ENCODE measurements at regions not wholly inside any gene's neighbourhood (a gene's known extent, or its start where the extent isn't known, plus 50 kb on each side); places are given as distances from the start of the nearest gene placed in this dataset.

- H3K9me3 ChIP-seq (ENCODE audit: control insufficient read depth, low read depth, low read length), result no peaks in the 10 kb centered on the region
- no peak for TF ChIP-seq EZH2 (IDR thresholded peaks at IDR 0.05; ENCODE audit: low read length)
- TF ChIP-seq CTCF (optimal IDR thresholded peaks at IDR 0.05 in 1 of 3, IDR thresholded peaks at IDR 0.05 in 1 of 3, conservative IDR thresholded peaks at IDR 0.05 in 1 of 3; ENCODE audit: extremely low read depth in 1 of 3, insufficient read depth in 2 of 3, low read length in 3 of 3), result no peak
- peak overlapping the region; percentile 79 for H2AFZ ChIP-seq (ENCODE audit: control insufficient read depth, low read length)
- H3K9me1 ChIP-seq (ENCODE audit: control insufficient read depth, extremely low read depth, insufficient read depth, low read length), result no peaks in the 10 kb centered on the region
- H3K9ac ChIP-seq (ENCODE audit: control insufficient read depth, extremely low read depth, insufficient read depth, low read length), result no peak overlapping the region
- H3K36me3 ChIP-seq (ENCODE audit: control insufficient read depth in 2 of 2, extremely low read depth in 1 of 2, insufficient read depth in 2 of 2, low read length in 2 of 2), result no peaks in the 10 kb centered on the region
- dilution Hi-C loops (cut with MboI; ENCODE audit: extremely low pct_ligation_motif_present, low sequenced_read_pairs), result no loop called here
- no peaks in the 10 kb centered on the region for H3K79me2 ChIP-seq (ENCODE audit: control insufficient read depth, insufficient read depth, low read length)
- H3K27me3 ChIP-seq (ENCODE audit: control insufficient read depth, extremely low read depth, insufficient read depth, low read length), result no peaks in the 10 kb centered on the region
- FAIRE-seq (peak; percentile 46), DNase-seq (ENCODE audit: low read depth, low spot score) (no peak)
- no peaks in the 10 kb centered on the region for H4K20me1 ChIP-seq (ENCODE audit: control insufficient read depth, extremely low read depth, insufficient read depth, low read length)
- H3K4me3 ChIP-seq (ENCODE audit: control insufficient read depth in 2 of 3, extremely low read depth in 1 of 3, insufficient read depth in 2 of 3, low read depth in 1 of 3, low read length in 3 of 3), result no peak overlapping the region
- H3K4me2 ChIP-seq (ENCODE audit: control insufficient read depth, extremely low read depth, insufficient read depth, low read depth, low read length), result peak overlapping the region; percentile 47
- H3K4me1 ChIP-seq (ENCODE audit: control insufficient read depth, extremely low read depth, insufficient read depth, low read length), result peaks cover 9% of the 10 kb centered on the region
- H3K27ac ChIP-seq (ENCODE audit: control insufficient read depth, insufficient read depth, low read length), result no peak overlapping the region
Observed at GRCh38 chr2:18218160-18218933, 339.9 kb downstream of the KCNS3 start.

DNA sequence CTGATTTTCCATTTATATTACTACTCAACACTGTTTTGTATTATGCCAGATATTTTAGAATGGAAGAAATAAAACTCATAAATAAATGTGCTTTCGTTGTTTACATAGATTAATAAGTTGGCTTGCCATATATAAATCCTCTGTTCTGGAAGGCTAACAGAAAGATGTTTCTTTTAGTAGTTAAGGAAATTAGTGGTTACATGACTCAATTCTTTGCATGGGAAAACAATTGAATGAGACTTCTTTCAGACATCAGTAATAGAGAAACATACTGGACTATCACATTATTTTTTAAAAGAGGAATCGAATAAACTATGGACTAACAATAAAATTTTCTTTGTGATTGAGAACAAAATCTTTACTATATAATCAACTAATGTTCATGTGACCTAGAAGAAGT, 336.5 kb downstream of the KCNS3 start:
- H3K27ac ChIP-seq (ENCODE audit: control insufficient read depth, insufficient read depth, low read length), result no peak overlapping the region
- no peak for FAIRE-seq
- no peaks in the 10 kb centered on the region for H3K9me1 ChIP-seq (ENCODE audit: control insufficient read depth, extremely low read depth, insufficient read depth, low read length)
- H3K4me1 ChIP-seq (ENCODE audit: control insufficient read depth, extremely low read depth, insufficient read depth, low read length), result peaks cover 20% of the 10 kb centered on the region
- no peak overlapping the region for H3K9ac ChIP-seq (ENCODE audit: control insufficient read depth, extremely low read depth, insufficient read depth, low read length)
- TF ChIP-seq EZH2 (IDR thresholded peaks at IDR 0.05; ENCODE audit: low read length), result no peak
- TF ChIP-seq CTCF (optimal IDR thresholded peaks at IDR 0.05 in 1 of 3, IDR thresholded peaks at IDR 0.05 in 1 of 3, conservative IDR thresholded peaks at IDR 0.05 in 1 of 3; ENCODE audit: extremely low read depth in 1 of 3, insufficient read depth in 2 of 3, low read length in 3 of 3), result no peak
- DNase-seq (ENCODE audit: low read depth, low spot score), result no peak
- H3K9me3 ChIP-seq (ENCODE audit: control insufficient read depth, low read depth, low read length), result no peaks in the 10 kb centered on the region
- dilution Hi-C loops (cut with MboI; ENCODE audit: extremely low pct_ligation_motif_present, low sequenced_read_pairs), result no loop called here
- no peak overlapping the region for H3K4me2 ChIP-seq (ENCODE audit: control insufficient read depth, extremely low read depth, insufficient read depth, low read depth, low read length)
- no peaks in the 10 kb centered on the region for H3K36me3 ChIP-seq (ENCODE audit: control insufficient read depth in 2 of 2, extremely low read depth in 1 of 2, insufficient read depth in 2 of 2, low read length in 2 of 2)
- H3K27me3 ChIP-seq (ENCODE audit: control insufficient read depth, extremely low read depth, insufficient read depth, low read length), result no peaks in the 10 kb centered on the region
- H3K4me3 ChIP-seq (ENCODE audit: control insufficient read depth in 2 of 3, extremely low read depth in 1 of 3, insufficient read depth in 2 of 3, low read depth in 1 of 3, low read length in 3 of 3), result no peak overlapping the region
- H2AFZ ChIP-seq (ENCODE audit: control insufficient read depth, low read length), result no peak overlapping the region
- H4K20me1 ChIP-seq (ENCODE audit: control insufficient read depth, extremely low read depth, insufficient read depth, low read length), result no peaks in the 10 kb centered on the region
- H3K79me2 ChIP-seq (ENCODE audit: control insufficient read depth, insufficient read depth, low read length), result no peaks in the 10 kb centered on the region

Data from keratinocyte (primary cell).